ENCODE measurements at regions not wholly inside any gene's neighbourhood (a gene's known extent, or its start where the extent isn't known, plus 50 kb on each side); places are given as distances from the start of the nearest gene placed in this dataset.
"Not testable (repeated sequence)": the region's sequence is repeated elsewhere in the genome, so short reads cannot be mapped to it uniquely, and the experiment has no call there.

GRCh38 chr7:50251765-50252164, 52.8 kb upstream of the IKZF1 start:
- DNase-seq = no peak

GRCh38 chr7:50246551-50246950, 58.0 kb upstream of the IKZF1 start:
- DNase-seq = no peak

- not testable (repeated sequence) for DNase-seq
Observed at GRCh38 chr7:50242111-50242510, 62.4 kb upstream of the IKZF1 start.

GRCh38 chr7:50240699-50241098, 63.8 kb upstream of the IKZF1 start:
- not testable (repeated sequence) for DNase-seq

- DNase-seq = no peak
Observed at GRCh38 chr7:50229964-50230363, 74.6 kb upstream of the IKZF1 start.

- DNase-seq = no peak
Observed at GRCh38 chr7:50228148-50228547, 76.4 kb upstream of the IKZF1 start.

GRCh38 chr7:50227726-50228125, 76.8 kb upstream of the IKZF1 start:
- DNase-seq = no peak

GRCh38 chr7:50226669-50227068, 77.8 kb upstream of the IKZF1 start:
- no peak for DNase-seq

- no peak for DNase-seq
Observed at GRCh38 chr7:50226145-50226544, 78.4 kb upstream of the IKZF1 start.

GRCh38 chr7:50221433-50221832, 83.1 kb upstream of the IKZF1 start:
- no peak for DNase-seq

- DNase-seq = no peak
Observed at GRCh38 chr7:50221028-50221427, 83.5 kb upstream of the IKZF1 start.

- no peak for DNase-seq
Observed at GRCh38 chr7:50220273-50220672, 84.2 kb upstream of the IKZF1 start.

- no peak for DNase-seq
Observed at GRCh38 chr7:50217821-50218281, 86.7 kb upstream of the IKZF1 start.

GRCh38 chr7:50217401-50217800, 87.1 kb upstream of the IKZF1 start:
- no peak for DNase-seq

GRCh38 chr7:50216626-50217025, 87.9 kb upstream of the IKZF1 start:
- no peak for DNase-seq

GRCh38 chr7:50214771-50215170, 89.7 kb upstream of the IKZF1 start:
- DNase-seq = no peak

- DNase-seq = no peak
Observed at GRCh38 chr7:50214126-50214670, 90.3 kb upstream of the IKZF1 start.

GRCh38 chr7:50213622-50214017, 90.9 kb upstream of the IKZF1 start:
- no peak for DNase-seq

GRCh38 chr7:50212666-50213621, 91.6 kb upstream of the IKZF1 start:
- DNase-seq = no peak

GRCh38 chr7:50212016-50212325, 92.5 kb upstream of the IKZF1 start:
- DNase-seq = peak; percentile 61

- DNase-seq = no peak
Observed at GRCh38 chr7:50211130-50212015, 93.1 kb upstream of the IKZF1 start.

GRCh38 chr7:50210706-50211115, 93.8 kb upstream of the IKZF1 start:
- no peak for DNase-seq

- no peak for DNase-seq
Observed at GRCh38 chr7:50209461-50210135, 94.9 kb upstream of the IKZF1 start.

Data from NCI-H774 (cell line).